ENCODE measurements at regions not wholly inside any gene's neighbourhood (a gene's known extent, or its start where the extent isn't known, plus 50 kb on each side); places are given as distances from the start of the nearest gene placed in this dataset.

- intact Hi-C loops (cut with DNase I): loop anchor here in 1 of 2 donors (5.0 kb wide), 2 partner anchors 39 to 74 kb away; a partner anchor contains a TSS
- TF ChIP-seq CTCF (IDR thresholded peaks at IDR 0.05): no peak
- Histone ChIP-seq H3K4me3 (peak overlapping the region; percentile 58), H3K9me3 (no peaks in the 10 kb centered on the region), H3K27ac (no peak overlapping the region), H3K36me3 (ENCODE audit: insufficient read depth in 1 of 2, low read depth in 1 of 2) (no peaks in the 10 kb centered on the region), H3K4me1 (peaks cover 8% of the 10 kb centered on the region), H3K27me3 (ENCODE audit: insufficient read depth in 3 of 3, low read length in 2 of 3) (peaks cover 0 to 67% (median 28%) of the 10 kb centered on the region in 3 donors)
- ATAC-seq: peak; percentile 28 to 71 (median 64)
- WGBS, 3 donors: 6 to 8% (median 8%) methylated on average over 49 of the region's 49 CpGs
- peak in 1 of 2 donors; percentile 63 for DNase-seq
Measured at GRCh38 chr6:26270903-26271667, 93.9 kb upstream of the BTN3A2 start.

- no peaks in the 10 kb centered on the region for H3K36me3 ChIP-seq (ENCODE audit: insufficient read depth in 1 of 2, low read depth in 1 of 2)
- DNase-seq (no peak), ATAC-seq (peak in 1 of 4 donors; percentile 3)
- no peak overlapping the region for H3K27ac ChIP-seq
- no peak for TF ChIP-seq CTCF (IDR thresholded peaks at IDR 0.05)
- H3K9me3 ChIP-seq: no peaks in the 10 kb centered on the region
- 2 to 4% (median 3%) methylated on average over 9 of the region's 9 CpGs for WGBS, 3 donors
- peaks cover 8% of the 10 kb centered on the region for H3K4me1 ChIP-seq
- peaks cover 0 to 67% (median 28%) of the 10 kb centered on the region in 3 donors for H3K27me3 ChIP-seq (ENCODE audit: insufficient read depth in 3 of 3, low read length in 2 of 3)
- intact Hi-C loops (cut with DNase I): loop anchor here in 1 of 2 donors (5.0 kb wide), 2 partner anchors 39 to 74 kb away; a partner anchor contains a TSS
- H3K4me3 ChIP-seq: peak overlapping the region; percentile 58
Measured at GRCh38 chr6:26271668-26272024, 93.4 kb upstream of the BTN3A2 start.

- Histone ChIP-seq H3K36me3 (ENCODE audit: insufficient read depth in 1 of 2, low read depth in 1 of 2) (no peaks in the 10 kb centered on the region), H3K27me3 (ENCODE audit: insufficient read depth in 3 of 3, low read length in 2 of 3) (peaks cover 0 to 67% (median 28%) of the 10 kb centered on the region in 3 donors), H3K4me3 (peak overlapping the region; percentile 58), H3K9me3 (no peaks in the 10 kb centered on the region), H3K4me1 (peaks cover 8% of the 10 kb centered on the region), H3K27ac (no peak overlapping the region)
- ATAC-seq (peak in 1 of 4 donors; percentile 31), DNase-seq (peak; percentile 20 to 58)
- 4% methylated on average over 31 of the region's 31 CpGs for WGBS, 3 donors
- intact Hi-C loops (cut with DNase I): loop anchor here in 1 of 2 donors (5.0 kb wide), 2 partner anchors 40 to 75 kb away; a partner anchor contains a TSS
- no peak for TF ChIP-seq CTCF (IDR thresholded peaks at IDR 0.05)
Measured at GRCh38 chr6:26272171-26272637, 92.8 kb upstream of the BTN3A2 start.

GRCh38 chr6:26273673-26274588, 91.1 kb upstream of the BTN3A2 start:
- H3K4me1 ChIP-seq: peaks cover 8% of the 10 kb centered on the region
- peak overlapping the region; percentile 58 for H3K4me3 ChIP-seq
- intact Hi-C loops (cut with DNase I): loop anchor here in 1 of 2 donors (5.0 kb wide), 2 partner anchors 42 to 77 kb away; a partner anchor contains a TSS
- no peaks in the 10 kb centered on the region for H3K36me3 ChIP-seq (ENCODE audit: insufficient read depth in 1 of 2, low read depth in 1 of 2)
- 13 to 17% (median 13%) methylated on average over 21 of the region's 21 CpGs for WGBS, 3 donors
- H3K27me3 ChIP-seq (ENCODE audit: insufficient read depth in 3 of 3, low read length in 2 of 3): peaks cover 0 to 63% (median 26%) of the 10 kb centered on the region in 3 donors
- no peak for TF ChIP-seq CTCF (IDR thresholded peaks at IDR 0.05)
- H3K27ac ChIP-seq: peak overlapping the region; percentile 52
- H3K9me3 ChIP-seq: no peaks in the 10 kb centered on the region
- no peak for DNase-seq
- no peak for ATAC-seq

Measured in psoas muscle (tissue), 7 donors.